ENCODE measurements at regions not wholly inside any gene's neighbourhood (a gene's known extent, or its start where the extent isn't known, plus 50 kb on each side); places are given as distances from the start of the nearest gene placed in this dataset.
"Not testable (repeated sequence)": the region's sequence is repeated elsewhere in the genome, so short reads cannot be mapped to it uniquely, and the experiment has no call there.

GRCh38 chr1:19552291-19553010 lies 67.1 kb upstream of the CAPZB start:
- no peak for TF ChIP-seq EP300 (IDR thresholded peaks at IDR 0.05)
- TF ChIP-seq CTCF (IDR thresholded peaks at IDR 0.05), result no peak
- no peak for TF ChIP-seq POLR2A (IDR thresholded peaks at IDR 0.05)
- ATAC-seq (ENCODE audit: low FRiP score in 2 of 2), result no peak

GRCh38 chr1:19551837-19552236 lies 66.5 kb upstream of the CAPZB start:
- H3K4me1 ChIP-seq; H3K9me3 ChIP-seq; H3K27me3 ChIP-seq; H3K27ac ChIP-seq; H3K4me3 ChIP-seq; DNase-seq; H3K36me3 ChIP-seq; ATAC-seq (ENCODE audit: low FRiP score in 2 of 2): not testable (repeated sequence)
- 65 to 82% methylated on average over 6 of the region's 6 CpGs for WGBS, 2 donors

More at GRCh38 chr1:19552291-19553010, 67.1 kb upstream of the CAPZB start:
- H3K4me3 ChIP-seq, result no peak overlapping the region
- no peaks in the 10 kb centered on the region for H3K36me3 ChIP-seq
- no peak overlapping the region for H3K27ac ChIP-seq
- WGBS, 2 donors, result 80 to 84% methylated on average over 7 of the region's 7 CpGs
- peaks cover 0 to 5% (median 2%) of the 10 kb centered on the region in 4 donors for H3K4me1 ChIP-seq
- DNase-seq, result no peak
- H3K27me3 ChIP-seq, result no peaks in the 10 kb centered on the region
- H3K9me3 ChIP-seq, result peaks cover 0 to 2% (median under 1%) of the 10 kb centered on the region in 4 donors

- DNase-seq; H3K36me3 ChIP-seq; H3K9me3 ChIP-seq; H3K27ac ChIP-seq; H3K4me3 ChIP-seq; H3K27me3 ChIP-seq; ATAC-seq (ENCODE audit: low FRiP score in 2 of 2); H3K4me1 ChIP-seq: not testable (repeated sequence)
- WGBS, 2 donors, result 54 to 71% methylated on average over 7 of the region's 7 CpGs
Observed at GRCh38 chr1:19550437-19550836, 65.1 kb upstream of the CAPZB start.

- no peak for DNase-seq
- Histone ChIP-seq H3K27me3 (no peaks in the 10 kb centered on the region), H3K4me1 (peaks cover 0 to 5% (median 2%) of the 10 kb centered on the region in 4 donors), H3K36me3 (no peaks in the 10 kb centered on the region), H3K9me3 (peaks cover 0 to 6% (median 5%) of the 10 kb centered on the region in 4 donors), H3K4me3 (no peak overlapping the region), H3K27ac (no peak overlapping the region)
- ATAC-seq (ENCODE audit: low FRiP score in 2 of 2), result no peak
- 37 to 46% methylated on average over 1 of the region's 1 CpG for WGBS, 2 donors
- TF ChIP-seq POLR2AphosphoS5 (IDR thresholded peaks at IDR 0.05) (no peak), EP300 (IDR thresholded peaks at IDR 0.05) (no peak)
Observed at GRCh38 chr1:19547814-19548213, 62.5 kb upstream of the CAPZB start.

GRCh38 chr1:19536519-19536918 lies 51.2 kb upstream of the CAPZB start:
- WGBS, 2 donors, result 93 to 96% methylated on average over 6 of the region's 6 CpGs
- H3K36me3 ChIP-seq, result no peaks in the 10 kb centered on the region
- H3K4me1 ChIP-seq, result no peaks in the 10 kb centered on the region
- DNase-seq (no peak), ATAC-seq (ENCODE audit: low FRiP score in 2 of 2) (no peak)
- no peak overlapping the region for H3K27ac ChIP-seq
- no peaks in the 10 kb centered on the region for H3K27me3 ChIP-seq
- peaks cover 0 to 5% (median under 1%) of the 10 kb centered on the region in 4 donors for H3K9me3 ChIP-seq
- TF ChIP-seq POLR2A (IDR thresholded peaks at IDR 0.05) (no peak), EP300 (IDR thresholded peaks at IDR 0.05) (no peak), CTCF (IDR thresholded peaks at IDR 0.05) (no peak), POLR2AphosphoS5 (IDR thresholded peaks at IDR 0.05) (no peak)
- H3K4me3 ChIP-seq, result no peak overlapping the region

- ATAC-seq (ENCODE audit: low FRiP score in 2 of 2), result no peak
- Histone ChIP-seq H3K36me3 (no peaks in the 10 kb centered on the region), H3K4me3 (no peak overlapping the region), H3K4me1 (no peaks in the 10 kb centered on the region), H3K9me3 (peaks cover 0 to 5% (median 2%) of the 10 kb centered on the region in 4 donors), H3K27ac (no peak overlapping the region), H3K27me3 (no peaks in the 10 kb centered on the region)
- TF ChIP-seq EP300 (IDR thresholded peaks at IDR 0.05) (no peak), CTCF (IDR thresholded peaks at IDR 0.05) (no peak), POLR2A (IDR thresholded peaks at IDR 0.05) (no peak), POLR2AphosphoS5 (IDR thresholded peaks at IDR 0.05) (no peak)
- WGBS, 2 donors, result 86 to 95% methylated on average over 3 of the region's 3 CpGs
- no peak for DNase-seq
Observed at GRCh38 chr1:19535214-19535613, 49.9 kb upstream of the CAPZB start.

Measured in upper lobe of left lung (tissue), 6 donors.